NCI-H524 (cell line): ENCODE measurements at regions not wholly inside any gene's neighbourhood (a gene's known extent, or its start where the extent isn't known, plus 50 kb on each side); places are given as distances from the start of the nearest gene placed in this dataset.
"Not testable (repeated sequence)": the region's sequence is repeated elsewhere in the genome, so short reads cannot be mapped to it uniquely, and the experiment has no call there.

Experiments
- DNase-seq, 2 experiments: peaks; one replicate each; lab custom pipeline; 2025; lab: John Stamatoyannopoulos, UW

GRCh38 chr5:18551716-18552115, 917.5 kb downstream of the TAF11L14 start:
- DNase-seq: no peak

- no peak for DNase-seq
Measured at GRCh38 chr5:18553269-18553668, 919.0 kb downstream of the TAF11L14 start.

DNA sequence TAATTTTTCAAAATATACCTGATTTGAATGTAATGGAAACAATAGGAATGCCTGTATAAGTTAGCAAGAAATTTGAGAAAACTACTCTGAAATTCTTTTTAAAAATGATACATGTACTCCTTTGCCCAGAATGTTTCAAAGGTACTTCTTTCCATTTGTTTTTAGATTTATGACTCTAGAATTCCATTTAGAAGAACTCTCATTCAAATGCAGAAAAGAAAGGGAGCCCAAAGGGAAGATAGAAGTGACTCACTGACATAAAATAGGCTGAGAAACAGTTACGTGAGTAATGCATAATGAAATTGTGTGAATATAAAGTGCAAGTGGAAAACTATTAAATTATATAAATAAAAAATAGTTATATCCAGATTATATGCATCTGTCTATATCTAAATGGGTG, 926.3 kb downstream of the TAF11L14 start:
- DNase-seq: no peak

DNA sequence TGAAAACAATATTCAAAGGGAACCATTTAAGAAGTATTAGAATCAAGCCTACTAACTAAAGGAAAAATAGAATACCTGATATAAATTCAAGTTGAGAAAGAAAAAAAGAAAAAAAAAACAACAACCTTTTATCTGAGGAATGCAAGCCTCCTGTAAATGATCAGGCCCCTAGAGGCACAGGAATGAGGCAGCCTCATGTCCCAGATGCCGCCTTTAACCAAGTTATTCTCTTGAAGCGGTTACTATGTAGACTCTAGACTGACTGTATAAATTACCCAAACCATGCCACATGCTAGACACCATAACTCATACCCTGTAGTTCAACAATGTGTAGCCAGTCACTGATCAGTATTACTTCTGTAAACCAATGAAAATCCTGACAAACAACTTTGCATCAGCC, 929.6 kb downstream of the TAF11L14 start:
- no peak for DNase-seq

GRCh38 chr5:18566671-18567070, 932.4 kb downstream of the TAF11L14 start:
- DNase-seq: no peak

DNA sequence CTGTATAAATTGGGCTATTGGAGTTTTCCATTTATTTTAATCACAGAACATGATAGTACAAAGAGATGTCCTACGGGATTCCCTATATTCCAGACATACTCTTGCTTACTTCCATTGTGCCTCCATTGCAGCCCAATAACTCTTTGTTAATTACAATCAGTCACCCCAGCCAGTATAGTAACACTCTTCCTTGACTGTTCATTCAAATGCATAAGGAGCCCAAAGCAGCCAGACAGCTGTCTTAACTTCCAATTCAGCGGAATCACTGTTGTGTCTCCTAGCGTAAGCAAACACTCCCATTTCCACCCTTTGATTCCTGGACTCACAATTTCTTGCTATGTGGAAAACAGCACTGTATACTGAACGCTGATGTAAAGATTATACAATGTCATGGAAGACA, 942.3 kb downstream of the TAF11L14 start:
- no peak for DNase-seq

DNA sequence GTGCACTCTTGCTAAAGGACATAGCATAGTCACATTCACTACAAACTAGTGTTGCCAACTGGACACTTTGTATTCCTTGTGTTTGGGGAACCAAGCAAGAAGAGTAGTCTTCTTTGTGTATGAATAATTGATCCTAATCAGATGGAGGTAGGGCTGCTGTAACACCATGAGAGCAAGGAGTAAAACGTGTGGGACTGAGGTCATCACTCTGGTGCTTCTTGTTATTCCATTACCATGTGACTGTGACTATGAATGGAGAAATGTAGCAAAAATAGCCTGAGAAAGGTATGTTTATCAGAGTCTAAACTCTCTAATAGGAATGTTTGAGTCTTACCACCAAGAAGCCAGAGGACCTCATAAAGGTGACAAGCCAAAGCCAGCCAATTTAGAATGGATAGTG, 966.9 kb downstream of the TAF11L14 start:
- DNase-seq: no peak

GRCh38 chr5:18602402-18602801, 968.1 kb downstream of the TAF11L14 start:
- DNase-seq: no peak

- no peak for DNase-seq
Measured at GRCh38 chr5:18605186-18605585, 970.9 kb downstream of the TAF11L14 start.

- no peak for DNase-seq
Measured at GRCh38 chr5:18607570-18607969, 973.3 kb downstream of the TAF11L14 start.

GRCh38 chr5:18617191-18617590, 982.9 kb downstream of the TAF11L14 start:
- not testable (repeated sequence) for DNase-seq

GRCh38 chr5:18630458-18631045, 996.3 kb downstream of the TAF11L14 start:
- no peak for DNase-seq

- DNase-seq: no peak
Measured at GRCh38 chr5:18652404-18653215, 1018.4 kb downstream of the TAF11L14 start.

GRCh38 chr5:18653216-18653752, 1019.0 kb downstream of the TAF11L14 start:
- no peak for DNase-seq

- no peak for DNase-seq
Measured at GRCh38 chr5:18660511-18660910, 1026.3 kb downstream of the TAF11L14 start.

DNA sequence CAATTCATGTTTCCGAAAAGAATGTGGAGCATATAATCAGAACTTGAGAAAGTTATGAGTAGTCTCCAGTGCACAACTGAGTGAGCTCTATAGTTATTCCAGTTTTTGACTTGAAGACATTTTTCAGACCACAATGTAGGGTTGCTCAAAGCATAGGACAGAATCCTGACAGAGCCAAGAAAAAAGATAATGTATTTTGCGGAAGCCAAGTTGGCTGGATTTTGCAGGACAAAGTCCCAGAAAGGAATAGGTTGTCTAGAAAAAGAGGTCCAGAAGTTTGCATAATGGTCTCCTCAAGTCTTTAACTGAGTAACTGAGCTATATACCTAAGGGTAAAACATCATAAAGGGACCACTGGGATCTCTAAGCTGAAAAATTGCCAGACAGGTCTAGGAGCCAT, 1028.0 kb downstream of the TAF11L14 start:
- no peak for DNase-seq

GRCh38 chr5:18674212-18674611, 1040.0 kb downstream of the TAF11L14 start:
- DNase-seq: not testable (repeated sequence)

DNA sequence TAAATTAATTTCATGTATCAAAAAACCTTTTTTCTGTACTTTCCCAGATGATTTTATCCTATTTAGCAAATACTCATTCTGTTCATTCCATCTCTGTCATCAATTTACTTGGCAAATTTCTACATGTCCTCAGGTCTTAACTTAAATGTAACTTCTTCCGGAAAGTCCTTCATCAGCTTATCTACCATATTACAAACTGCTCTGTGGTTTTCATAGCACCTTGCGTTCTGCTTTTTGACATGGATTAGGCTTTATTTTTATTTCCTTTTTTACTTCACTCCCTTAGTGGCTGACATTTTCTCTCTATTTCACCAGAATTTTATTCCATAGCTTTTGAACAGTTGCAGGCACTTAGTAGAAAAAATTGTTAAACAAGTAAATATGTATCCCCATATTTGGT, 1040.8 kb downstream of the TAF11L14 start:
- no peak for DNase-seq

DNA sequence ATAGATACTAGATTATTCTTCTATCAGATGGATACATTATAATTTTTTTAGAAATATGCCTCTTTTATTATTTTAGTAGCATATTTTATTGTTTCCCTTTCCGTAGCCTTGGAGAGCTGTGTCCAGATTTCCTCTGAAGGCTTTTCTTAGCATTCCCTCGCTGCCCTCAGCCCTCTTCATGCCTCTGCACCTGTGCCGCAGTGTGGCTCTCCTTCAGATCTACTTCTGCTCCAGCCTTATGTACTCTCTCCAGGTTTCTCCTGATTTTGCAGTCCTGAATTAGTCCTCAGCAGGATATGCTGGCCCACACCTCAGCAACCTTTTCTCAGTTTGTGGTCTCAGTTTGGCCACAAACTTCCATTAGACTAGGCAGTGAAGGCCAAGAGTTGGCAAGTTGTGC, 1052.0 kb downstream of the TAF11L14 start:
- no peak for DNase-seq

- DNase-seq: no peak
Measured at GRCh38 chr5:18687429-18687828, 1053.2 kb downstream of the TAF11L14 start.

- DNase-seq: no peak
Measured at GRCh38 chr5:18699681-18700080, 1065.4 kb downstream of the TAF11L14 start.

GRCh38 chr5:18702821-18703220, 1068.6 kb downstream of the TAF11L14 start:
- no peak for DNase-seq

- DNase-seq: no peak
Measured at GRCh38 chr5:18712936-18713485, 1078.8 kb downstream of the TAF11L14 start.
